ENCODE measurements at regions not wholly inside any gene's neighbourhood (a gene's known extent, or its start where the extent isn't known, plus 50 kb on each side); places are given as distances from the start of the nearest gene placed in this dataset.

DNA sequence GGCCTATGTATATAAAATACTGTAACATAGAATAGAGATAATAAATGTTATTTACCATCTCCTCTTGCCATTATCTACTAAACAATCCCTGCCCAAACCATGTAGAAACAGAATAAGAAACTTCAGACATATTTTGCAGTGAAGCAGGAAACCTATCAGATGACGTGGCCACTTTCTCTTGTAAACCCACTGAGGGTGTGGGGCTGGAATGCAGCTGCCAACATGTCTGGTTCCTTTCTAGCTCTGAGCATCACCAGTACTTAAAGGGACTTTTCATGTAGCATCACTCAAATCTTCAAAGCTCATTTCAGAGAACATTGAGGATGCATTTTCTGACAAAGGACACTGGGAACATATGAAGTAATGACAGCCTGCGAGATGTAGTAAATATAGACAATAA is 251.8 kb downstream of the LPIN1 start:
- no peak overlapping the region for H3K4me3 Mint-ChIP-seq (ENCODE audit: low read depth)
- H3K27ac Mint-ChIP-seq: no peak overlapping the region
- TF ChIP-seq, protein P1, sequence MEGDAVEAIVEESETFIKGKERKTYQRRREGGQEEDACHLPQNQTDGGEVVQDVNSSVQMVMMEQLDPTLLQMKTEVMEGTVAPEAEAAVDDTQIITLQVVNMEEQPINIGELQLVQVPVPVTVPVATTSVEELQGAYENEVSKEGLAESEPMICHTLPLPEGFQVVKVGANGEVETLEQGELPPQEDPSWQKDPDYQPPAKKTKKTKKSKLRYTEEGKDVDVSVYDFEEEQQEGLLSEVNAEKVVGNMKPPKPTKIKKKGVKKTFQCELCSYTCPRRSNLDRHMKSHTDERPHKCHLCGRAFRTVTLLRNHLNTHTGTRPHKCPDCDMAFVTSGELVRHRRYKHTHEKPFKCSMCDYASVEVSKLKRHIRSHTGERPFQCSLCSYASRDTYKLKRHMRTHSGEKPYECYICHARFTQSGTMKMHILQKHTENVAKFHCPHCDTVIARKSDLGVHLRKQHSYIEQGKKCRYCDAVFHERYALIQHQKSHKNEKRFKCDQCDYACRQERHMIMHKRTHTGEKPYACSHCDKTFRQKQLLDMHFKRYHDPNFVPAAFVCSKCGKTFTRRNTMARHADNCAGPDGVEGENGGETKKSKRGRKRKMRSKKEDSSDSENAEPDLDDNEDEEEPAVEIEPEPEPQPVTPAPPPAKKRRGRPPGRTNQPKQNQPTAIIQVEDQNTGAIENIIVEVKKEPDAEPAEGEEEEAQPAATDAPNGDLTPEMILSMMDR (IDR thresholded peaks at IDR 0.05; ENCODE audit: unreplicated experiment): no peak
- DNase-seq (ENCODE audit: low spot score, unreplicated experiment): no peak
- H3K27me3 Mint-ChIP-seq: peaks cover 3% of the 10 kb centered on the region
- H3K36me3 Mint-ChIP-seq (ENCODE audit: insufficient read depth): no peaks in the 10 kb centered on the region
- H3K4me1 Mint-ChIP-seq (ENCODE audit: low read depth): peaks cover 1% of the 10 kb centered on the region
- no peaks in the 10 kb centered on the region for H3K9me3 Mint-ChIP-seq (ENCODE audit: low read depth)

DNA sequence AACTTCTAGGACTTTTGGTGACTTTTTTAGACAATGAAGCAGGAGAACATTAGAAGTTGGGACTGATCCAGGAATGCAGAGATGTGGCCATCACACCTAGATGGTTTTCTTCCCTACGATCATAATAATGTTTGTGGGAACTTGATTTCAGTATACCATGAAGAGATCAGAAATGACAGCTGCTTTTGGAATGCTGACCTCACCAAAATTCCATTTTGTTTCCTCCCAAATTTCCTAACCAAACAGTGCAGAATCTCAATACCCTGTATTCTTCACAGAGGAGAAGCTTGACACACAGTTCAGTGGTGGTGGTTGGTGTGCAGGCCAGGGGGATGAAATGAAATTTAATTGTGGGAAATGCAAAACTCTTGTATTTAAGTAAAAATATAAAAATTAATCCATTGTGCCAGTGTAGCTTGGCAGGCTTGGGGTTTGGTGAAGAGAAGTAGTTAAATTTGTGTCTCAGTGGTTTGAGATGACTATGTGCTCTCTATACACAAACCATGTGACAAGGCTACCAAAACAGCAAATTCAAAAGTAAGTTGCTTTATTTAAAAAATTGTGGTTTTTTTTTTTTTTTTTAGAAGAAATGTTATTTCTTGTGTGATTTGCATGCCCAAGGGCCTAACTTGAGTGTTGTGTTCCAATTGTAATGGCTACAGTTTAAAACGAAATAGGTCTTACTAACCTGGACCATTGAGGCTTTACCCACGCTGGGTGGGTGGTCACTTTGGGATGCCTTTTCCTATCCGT is 252.4 kb downstream of the LPIN1 start:
- no peak overlapping the region for H3K27ac Mint-ChIP-seq
- no peak overlapping the region for H3K4me3 Mint-ChIP-seq (ENCODE audit: low read depth)
- H3K4me1 Mint-ChIP-seq (ENCODE audit: low read depth): peaks cover 4% of the 10 kb centered on the region
- H3K27me3 Mint-ChIP-seq: peaks cover 3% of the 10 kb centered on the region
- no peaks in the 10 kb centered on the region for H3K36me3 Mint-ChIP-seq (ENCODE audit: insufficient read depth)
- no peaks in the 10 kb centered on the region for H3K9me3 Mint-ChIP-seq (ENCODE audit: low read depth)
- TF ChIP-seq, protein P1 (IDR thresholded peaks at IDR 0.05; ENCODE audit: unreplicated experiment): no peak
- DNase-seq (ENCODE audit: low spot score, unreplicated experiment): no peak

DNA sequence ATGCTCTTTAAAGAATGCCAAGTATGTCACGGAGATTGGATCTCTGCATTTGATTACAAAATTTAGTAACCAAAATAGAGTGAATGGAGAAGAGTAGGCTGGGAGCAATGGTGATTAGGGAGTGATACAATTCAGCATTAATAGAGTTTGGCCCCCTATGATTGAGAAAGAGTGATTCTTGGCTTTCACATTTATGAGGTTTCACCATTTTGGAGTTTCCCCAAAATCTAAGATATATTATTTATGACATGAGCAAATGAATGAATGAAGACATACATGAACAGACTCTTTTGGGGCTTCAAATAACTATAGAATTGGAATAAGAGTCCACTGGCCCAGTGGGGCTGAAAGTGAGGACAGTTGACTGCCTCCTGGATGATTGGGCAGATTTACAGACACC is 255.2 kb downstream of the LPIN1 start:
- H3K27me3 Mint-ChIP-seq: peaks cover 3% of the 10 kb centered on the region
- H3K4me1 Mint-ChIP-seq (ENCODE audit: low read depth): peaks cover 6% of the 10 kb centered on the region
- no peak overlapping the region for H3K27ac Mint-ChIP-seq
- H3K9me3 Mint-ChIP-seq (ENCODE audit: low read depth): no peaks in the 10 kb centered on the region
- TF ChIP-seq, protein P1 (IDR thresholded peaks at IDR 0.05; ENCODE audit: unreplicated experiment): no peak
- no peak overlapping the region for H3K4me3 Mint-ChIP-seq (ENCODE audit: low read depth)
- no peak for DNase-seq (ENCODE audit: low spot score, unreplicated experiment)
- no peaks in the 10 kb centered on the region for H3K36me3 Mint-ChIP-seq (ENCODE audit: insufficient read depth)

DNA sequence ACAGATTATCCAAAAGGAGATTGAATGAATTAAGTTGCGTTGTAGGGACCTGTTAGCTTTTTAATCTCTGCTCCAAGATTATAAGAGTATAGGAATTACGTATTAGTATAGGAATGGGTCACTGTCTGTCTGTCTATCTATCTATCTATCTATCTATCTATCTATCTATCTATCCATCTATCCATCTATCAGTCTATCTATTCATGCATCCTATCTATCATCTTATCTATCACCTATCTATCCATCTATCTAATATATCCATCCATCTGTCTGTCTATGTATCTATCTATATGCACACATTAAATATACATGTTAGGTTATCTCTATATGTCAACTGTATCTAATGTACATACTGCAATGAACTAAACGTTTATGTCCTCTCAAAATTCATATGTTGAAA is 255.8 kb downstream of the LPIN1 start:
- DNase-seq (ENCODE audit: low spot score, unreplicated experiment): no peak
- H3K27ac Mint-ChIP-seq: no peak overlapping the region
- H3K9me3 Mint-ChIP-seq (ENCODE audit: low read depth): no peaks in the 10 kb centered on the region
- H3K4me1 Mint-ChIP-seq (ENCODE audit: low read depth): peaks cover 8% of the 10 kb centered on the region
- H3K4me3 Mint-ChIP-seq (ENCODE audit: low read depth): no peak overlapping the region
- TF ChIP-seq, protein P1 (IDR thresholded peaks at IDR 0.05; ENCODE audit: unreplicated experiment): no peak
- H3K27me3 Mint-ChIP-seq: peaks cover 3% of the 10 kb centered on the region
- H3K36me3 Mint-ChIP-seq (ENCODE audit: insufficient read depth): no peaks in the 10 kb centered on the region

DNA sequence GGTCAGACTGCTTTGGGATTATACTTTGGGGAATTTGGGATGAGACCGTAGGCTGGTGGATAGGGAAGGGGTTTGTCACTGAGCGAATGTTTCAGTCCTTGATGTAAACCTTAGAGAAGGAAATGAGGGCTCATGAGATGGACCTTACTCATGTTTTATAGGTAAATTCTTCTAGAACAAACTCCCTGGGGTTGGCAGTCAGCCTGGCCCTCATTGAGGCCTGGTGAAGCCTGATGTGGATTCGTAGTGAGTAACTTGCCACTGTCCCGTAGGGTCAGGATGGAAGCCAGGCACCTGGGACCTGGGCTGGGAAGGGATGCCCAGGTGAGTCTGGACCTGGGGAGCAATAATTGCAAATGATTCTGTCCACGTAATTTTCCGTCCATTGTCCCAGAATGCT is 258.3 kb downstream of the LPIN1 start:
- Mint-ChIP-seq H3K4me3 (ENCODE audit: low read depth) (no peak overlapping the region), H3K9me3 (ENCODE audit: low read depth) (no peaks in the 10 kb centered on the region), H3K27me3 (peaks cover 3% of the 10 kb centered on the region), H3K4me1 (ENCODE audit: low read depth) (peaks cover 10% of the 10 kb centered on the region), H3K36me3 (ENCODE audit: insufficient read depth) (no peaks in the 10 kb centered on the region), H3K27ac (no peak overlapping the region)
- TF ChIP-seq, protein P1 (IDR thresholded peaks at IDR 0.05; ENCODE audit: unreplicated experiment): no peak
- no peak for DNase-seq (ENCODE audit: low spot score, unreplicated experiment)

Measured in progenitor cell of endocrine pancreas (in vitro differentiated cells).